ENCODE measurements at regions not wholly inside any gene's neighbourhood (a gene's known extent, or its start where the extent isn't known, plus 50 kb on each side); places are given as distances from the start of the nearest gene placed in this dataset.

DNA sequence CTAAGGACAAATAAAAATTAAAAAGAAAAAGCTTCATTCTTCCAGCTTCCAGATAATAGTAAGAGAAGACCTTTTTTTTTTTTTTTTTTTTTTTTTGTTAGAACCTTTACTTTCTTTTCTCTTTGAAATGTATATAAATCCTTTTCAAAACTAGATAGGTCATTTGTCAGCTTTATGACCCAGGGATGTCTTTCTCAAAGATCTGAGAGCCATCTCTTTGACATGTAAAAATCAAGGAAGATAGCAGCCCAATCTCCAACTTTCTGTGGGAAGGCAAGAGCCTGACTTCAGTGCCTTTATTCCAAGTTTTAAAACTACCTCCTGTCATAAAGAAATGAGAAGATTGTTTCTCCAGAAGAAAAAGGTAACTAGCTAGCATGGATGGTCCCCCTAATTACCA is 203.3 kb upstream of the LRFN5 start:
- no peak for DNase-seq

DNA sequence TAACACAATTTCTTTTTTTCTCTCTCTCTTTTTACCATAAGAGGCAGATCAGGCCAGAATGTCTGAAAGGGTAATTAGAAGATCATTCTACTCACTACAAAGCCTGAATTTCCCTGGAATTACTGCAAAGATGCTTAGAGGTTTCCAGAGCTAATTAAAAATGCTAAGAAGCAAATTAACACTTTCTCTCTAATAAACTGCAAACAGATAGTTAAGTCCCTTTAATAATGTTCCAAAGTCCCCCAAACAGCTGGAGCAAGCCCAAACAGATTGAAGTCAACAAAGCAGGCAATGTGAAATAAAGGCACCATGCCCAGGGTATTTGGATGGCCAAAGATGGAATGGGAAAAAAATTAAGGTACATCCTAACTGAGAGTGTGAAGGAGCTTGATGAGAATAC is 208.8 kb upstream of the LRFN5 start:
- no peak for DNase-seq

DNA sequence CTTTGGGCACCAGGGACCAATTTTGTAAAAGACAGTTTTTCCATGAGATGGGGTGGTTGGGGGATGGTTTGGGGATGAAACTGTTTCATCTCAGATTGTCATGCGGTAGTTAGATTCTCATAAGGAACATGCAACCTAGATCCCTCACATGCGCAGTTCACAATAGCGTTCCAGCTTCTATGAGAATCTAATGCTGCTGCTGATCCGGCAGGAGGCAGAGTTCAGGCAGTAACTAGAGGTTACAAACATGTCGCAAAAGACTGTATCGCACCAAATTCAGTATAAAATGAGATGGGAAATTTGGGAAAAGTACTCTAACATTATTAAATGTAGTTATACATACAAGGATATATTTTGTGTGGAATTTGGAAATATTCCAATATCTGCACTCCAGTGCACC is 213.2 kb upstream of the LRFN5 start:
- no peak for DNase-seq

DNA sequence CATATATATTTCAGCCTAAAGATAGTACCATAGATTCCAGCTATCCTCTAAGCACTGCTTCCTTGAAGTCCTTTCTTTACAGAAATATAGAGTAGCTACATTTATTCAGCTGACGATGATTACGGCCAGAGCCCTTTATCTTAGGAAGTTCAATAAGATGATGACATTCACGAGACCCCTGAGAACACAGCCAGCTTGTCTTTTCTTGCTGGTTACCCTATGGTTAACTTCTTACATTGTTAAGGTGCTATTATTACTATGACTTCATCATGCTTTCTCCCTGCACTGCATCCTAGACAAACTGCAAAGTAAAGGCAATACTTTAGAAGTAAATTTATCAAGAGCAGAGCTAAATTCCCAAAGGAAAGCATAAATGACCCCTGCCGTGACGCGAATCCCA is 214.4 kb upstream of the LRFN5 start:
- no peak for DNase-seq

DNA sequence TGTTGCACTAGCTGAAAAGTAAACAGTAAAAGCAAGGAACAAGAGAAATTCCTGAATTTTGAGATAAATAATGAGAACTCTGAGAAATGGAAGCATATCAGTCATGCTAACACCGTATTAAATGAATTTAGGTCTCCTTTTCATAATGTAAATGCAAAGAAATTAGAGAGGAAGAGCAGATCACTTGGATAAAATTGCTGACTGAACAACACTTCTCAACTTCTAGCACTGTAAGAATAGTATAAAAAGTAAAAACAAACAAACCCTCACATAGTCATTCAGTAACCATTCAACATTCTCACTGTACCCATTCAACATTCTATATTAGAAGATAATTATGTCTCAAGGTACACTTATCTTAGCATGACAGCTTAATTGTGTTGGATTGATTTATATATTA is 217.3 kb upstream of the LRFN5 start:
- DNase-seq: no peak

DNA sequence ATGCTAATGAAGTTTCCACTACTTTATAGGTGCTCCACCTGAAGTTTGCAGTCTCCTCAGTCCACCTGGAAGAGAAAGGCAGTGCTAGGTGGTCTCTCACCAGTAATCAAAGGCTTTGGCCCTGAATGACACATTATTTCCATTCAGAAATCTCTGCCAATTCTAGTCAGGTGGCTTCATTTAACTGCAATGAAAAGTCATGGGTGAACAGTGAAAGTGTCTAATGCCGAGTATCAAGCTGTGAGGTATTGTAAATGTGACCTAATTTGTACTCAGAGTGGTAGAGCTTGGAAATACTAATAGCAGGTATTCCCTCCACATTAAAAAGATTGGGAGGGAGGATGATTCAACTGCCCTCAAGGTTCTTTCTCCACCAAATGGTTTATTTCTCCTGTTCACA is 220.9 kb upstream of the LRFN5 start:
- DNase-seq: no peak

DNA sequence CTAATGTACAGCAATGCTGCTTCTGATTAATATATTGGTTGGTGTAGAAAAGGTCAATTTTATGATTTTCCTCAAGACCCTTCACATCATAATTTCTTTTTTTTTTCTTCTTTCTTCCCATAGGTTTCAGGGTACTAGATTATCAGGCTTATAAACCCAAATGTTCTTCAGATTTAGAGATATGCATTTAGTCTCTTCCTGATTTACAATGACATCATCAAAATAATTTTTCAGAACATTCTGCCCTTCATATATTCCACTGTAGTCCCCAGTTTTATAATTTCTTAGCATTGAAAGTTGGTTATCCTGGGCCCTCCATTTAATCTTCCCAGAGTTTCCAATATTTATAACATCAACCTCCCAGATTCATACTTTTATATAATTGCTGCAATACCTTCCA is 226.7 kb upstream of the LRFN5 start:
- DNase-seq: no peak

DNA sequence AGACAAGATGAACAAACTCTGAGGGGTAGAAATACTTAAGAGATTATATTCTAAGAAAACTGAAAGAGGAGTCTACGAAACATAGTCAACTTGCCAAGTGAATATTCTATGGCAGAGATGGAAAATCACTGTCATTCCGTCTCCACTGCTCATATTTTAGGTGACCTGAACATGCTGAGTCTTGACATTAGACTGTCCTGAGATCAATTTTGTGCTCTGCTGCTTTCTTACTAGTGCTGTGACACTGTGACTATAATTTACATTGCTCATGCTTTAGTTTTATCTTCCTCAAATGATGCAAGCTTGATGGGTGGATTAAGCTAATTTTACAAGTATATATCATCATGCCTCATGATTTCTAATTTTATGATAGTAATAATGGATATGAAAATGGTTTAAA is 228.2 kb upstream of the LRFN5 start:
- DNase-seq: no peak

DNA sequence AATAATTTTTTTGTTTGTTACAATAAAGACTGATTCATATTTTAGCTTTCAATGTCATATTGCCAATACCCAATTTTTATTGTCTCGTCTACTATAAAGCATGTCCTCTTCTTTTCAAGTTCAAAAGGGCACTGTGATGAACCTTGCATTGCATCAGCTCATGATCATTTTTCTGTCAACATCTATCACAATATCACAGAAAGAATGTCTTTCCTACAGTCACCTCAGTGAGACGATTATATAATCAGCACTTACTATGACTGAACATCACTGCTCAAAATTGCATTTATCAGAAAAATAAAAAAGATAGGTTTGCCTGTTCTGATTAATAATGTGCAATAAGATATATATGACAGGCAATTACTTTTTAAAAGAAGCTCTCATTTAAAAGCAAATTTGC is 228.7 kb upstream of the LRFN5 start:
- DNase-seq: no peak

DNA sequence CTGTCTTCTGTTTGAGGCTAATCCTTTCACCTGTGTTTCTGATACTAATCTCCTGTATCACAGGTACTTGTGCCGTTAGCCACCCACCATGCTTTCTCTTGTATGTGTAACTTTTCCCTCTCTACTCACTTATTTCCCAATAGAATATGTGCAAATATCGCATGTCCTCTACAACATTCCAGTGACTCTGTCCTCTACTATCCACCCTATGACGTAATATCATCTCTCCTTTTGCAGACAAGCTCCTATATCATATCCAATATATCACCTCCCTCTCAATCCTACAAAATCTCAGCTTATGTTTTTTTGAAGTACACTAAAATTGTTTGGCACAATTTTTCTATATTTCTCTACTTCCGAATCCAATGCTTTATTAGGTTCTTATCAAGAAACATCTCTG is 232.6 kb upstream of the LRFN5 start:
- no peak for DNase-seq

DNA sequence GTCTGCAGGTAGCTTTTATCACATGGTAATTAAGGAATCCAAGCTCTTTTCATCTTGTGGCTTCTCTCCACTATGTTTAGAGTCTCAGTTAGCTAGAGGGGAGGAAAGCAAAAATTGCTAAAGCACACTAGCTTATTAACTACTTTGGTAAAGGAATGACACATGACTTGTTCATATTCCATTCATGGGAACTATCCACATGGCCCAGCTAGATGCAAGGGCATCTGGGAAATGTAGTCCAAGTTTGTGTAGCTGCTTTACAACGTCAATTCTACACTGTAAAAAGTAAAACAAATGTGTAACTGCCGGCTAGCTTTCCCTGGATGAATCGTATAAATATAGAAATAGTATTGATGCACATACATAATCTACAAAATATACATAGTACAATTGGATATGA is 244.5 kb upstream of the LRFN5 start:
- no peak for DNase-seq

DNA sequence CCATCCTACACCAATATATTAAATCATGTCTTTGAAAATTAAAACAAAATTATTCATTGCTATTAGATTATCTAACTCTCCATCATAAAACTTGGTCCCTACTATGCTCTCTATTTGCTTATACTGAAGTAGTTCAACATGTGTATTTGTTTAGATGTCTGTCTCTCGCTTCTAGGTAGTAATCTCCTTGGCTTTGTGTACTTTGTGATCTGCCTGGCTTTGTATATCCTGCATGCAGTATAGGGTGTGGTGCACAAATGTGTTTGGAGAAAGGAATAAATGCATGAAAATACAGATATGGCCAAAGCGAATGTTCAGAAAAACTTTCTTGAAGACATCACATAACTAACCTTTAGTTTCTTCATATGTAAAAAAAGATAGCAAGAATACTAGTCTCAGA is 246.6 kb upstream of the LRFN5 start:
- DNase-seq: no peak

DNA sequence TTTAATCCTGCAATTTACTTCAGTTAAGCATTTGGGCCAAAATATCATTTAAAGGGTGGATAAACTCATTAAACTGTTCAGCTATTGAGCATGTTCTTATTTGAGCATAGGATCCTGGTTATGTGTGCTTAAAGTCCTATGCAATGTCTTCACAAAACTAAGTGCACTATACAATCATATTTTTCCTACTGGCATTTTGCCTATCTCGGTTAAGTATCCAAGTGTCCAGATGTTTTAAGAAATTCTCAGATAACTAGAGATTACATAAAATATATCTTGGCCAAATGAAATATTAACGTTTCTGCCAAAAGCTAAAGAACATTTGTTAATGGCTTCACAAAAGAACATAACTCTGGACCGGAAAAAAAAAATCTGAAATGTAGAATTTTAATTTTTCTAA is 250.8 kb upstream of the LRFN5 start:
- no peak for DNase-seq

DNA sequence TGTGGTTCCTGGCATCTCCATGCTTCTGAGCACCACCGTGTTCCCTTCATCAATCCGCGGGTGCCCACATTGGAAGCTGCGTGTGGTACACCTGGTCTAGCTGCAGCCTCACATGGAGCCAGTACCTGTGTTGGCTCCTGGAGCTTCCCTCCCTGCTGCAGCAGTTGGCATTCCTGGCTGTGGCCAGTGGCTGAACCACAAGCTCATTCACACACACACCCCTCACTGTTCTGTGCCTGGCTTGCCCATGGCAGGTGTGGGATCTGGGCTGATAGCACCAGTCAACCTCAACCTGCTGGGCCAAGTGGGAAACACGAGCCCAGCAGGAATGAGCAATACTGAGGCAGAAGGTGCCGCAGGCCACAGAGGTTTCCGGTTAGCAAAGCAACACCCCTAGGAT is 256.2 kb upstream of the LRFN5 start:
- DNase-seq: no peak

DNA sequence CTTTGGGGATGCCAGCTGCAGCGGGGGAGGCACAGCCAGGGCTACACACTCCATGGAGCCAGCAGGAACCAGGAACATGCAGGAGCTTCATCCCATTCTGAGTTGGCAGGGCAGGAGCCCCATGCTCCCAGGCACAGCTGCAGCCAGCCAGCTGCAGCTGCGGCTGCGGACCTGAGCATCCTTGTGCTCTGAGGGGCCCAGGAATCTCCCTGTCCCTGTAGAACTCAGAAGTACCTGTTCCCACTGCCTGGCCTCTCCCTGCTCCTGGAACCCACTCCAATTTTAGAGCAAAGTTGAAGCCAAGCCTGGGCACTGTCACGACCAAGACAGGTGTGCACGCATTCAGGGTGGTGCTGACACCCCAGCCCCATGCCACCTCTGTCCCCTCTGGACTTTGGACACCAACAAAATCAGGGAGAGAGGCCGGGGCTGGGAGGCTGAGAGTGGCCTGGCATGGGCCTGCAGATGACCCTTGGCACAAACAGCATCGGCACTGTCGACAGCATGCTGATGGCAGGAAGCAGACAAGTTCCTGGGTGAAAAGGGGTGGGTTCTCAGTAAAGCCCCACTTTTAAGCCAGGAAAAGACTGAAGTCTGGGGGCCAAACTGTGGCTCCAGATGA is 257.3 kb upstream of the LRFN5 start:
- DNase-seq: no peak

DNA sequence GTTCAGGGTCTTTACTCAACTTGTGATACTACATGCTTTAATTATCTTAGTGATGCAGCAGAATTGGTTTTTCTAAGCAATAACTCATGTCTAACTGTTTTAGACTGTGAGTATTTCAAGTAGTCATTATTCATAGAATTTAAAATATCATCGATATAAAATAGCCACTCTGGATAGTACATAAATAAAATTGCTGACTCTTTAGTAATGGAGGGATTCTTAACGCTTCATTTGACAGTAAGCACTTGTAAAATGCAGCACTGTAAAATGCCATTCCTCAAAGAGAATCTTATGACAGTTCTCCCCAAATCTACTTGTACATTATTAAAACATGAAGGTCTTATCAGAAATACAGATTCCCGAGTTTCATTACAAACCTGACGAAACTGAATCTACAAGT is 262.8 kb upstream of the LRFN5 start:
- DNase-seq: no peak

DNA sequence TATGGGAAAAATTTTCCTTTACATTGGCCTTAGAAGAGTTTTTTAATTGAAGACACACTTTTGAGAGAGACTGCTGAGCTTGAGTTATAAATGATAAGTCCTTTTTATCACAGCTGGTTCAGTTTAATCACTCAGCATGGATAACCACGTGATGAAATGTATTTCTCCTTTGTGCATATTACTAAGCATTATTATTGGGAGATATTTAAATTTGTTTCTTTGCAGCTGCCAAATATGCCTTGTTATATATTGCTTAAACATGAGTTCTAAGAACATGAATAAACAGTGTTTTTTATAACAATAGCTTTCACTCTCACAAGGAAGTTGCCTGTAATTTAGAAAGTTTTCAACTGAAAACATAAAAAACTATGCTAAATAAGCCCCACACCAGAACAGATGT is 293.5 kb upstream of the LRFN5 start:
- DNase-seq: no peak

DNA sequence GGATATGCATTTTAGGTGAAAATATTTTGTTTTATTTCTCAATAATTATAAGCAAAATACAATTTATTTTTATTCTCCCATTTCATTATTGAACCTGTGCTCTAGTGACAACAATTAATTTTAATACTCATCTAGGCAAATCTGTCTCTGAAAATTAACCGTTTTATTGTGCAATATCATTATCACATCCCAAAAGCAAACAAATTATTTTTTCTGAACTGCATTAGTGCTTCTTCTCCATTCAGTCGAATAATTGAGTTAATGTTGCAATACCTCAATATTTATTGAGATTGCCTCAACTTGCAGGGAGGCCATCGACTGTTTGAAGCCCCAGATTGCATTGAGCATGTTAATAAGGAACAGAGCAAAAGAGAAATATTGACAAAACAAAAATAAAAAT is 303.2 kb upstream of the LRFN5 start:
- DNase-seq: no peak

DNA sequence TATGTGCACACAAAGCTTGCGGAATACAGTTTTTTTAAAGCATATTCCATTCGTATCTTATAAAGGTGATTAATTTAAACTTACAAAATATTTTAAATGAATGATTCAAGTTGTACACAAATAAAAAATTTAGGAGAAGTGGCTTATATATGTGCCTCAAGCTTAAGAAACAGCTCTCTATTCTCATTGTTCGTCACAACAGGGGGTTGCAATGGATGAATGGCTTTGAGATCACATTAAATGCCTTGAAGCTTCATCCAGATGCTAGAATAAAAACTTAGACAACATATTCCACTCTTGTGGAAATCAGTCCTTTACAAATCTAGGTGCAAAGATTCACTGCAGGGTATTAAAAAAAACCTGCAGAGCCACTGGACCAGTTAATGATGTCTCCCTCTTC is 303.9 kb upstream of the LRFN5 start:
- peak; percentile 32 for DNase-seq

DNA sequence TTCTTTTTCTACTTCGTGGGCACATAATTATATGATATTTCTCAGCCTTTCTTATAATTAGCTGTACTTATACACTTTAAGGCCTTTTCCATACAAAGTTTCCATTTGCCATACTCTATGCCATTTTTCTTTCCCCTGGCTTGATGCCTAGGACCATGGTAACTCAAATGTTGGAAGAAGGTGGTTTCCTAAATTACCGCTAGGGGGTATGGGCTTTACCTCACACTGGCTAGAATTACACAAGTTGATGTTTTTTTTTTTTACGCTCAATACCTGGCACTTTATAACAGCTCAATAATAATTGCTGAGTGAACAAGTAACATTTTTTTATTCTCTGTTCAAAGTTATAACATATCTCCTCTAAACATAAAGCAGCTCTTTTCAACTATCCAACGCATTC is 306.8 kb upstream of the LRFN5 start:
- no peak for DNase-seq

DNA sequence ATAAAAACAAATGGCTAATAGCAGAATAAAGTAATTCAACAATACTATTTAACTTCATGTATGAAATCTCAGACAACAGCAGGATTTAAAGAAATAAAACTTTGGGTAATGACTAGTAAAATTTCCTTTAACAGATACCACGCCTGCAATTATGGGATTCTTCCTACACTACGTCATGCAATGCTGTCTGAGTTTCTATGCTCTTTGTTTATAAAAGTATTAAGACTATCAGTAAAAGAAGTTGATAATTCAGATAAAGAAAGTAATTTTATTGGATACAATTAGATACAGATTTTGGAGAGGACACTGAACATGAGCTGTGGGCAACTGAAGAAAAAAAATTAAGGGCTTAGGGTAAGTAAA is 308.4 kb upstream of the LRFN5 start:
- no peak for DNase-seq

DNA sequence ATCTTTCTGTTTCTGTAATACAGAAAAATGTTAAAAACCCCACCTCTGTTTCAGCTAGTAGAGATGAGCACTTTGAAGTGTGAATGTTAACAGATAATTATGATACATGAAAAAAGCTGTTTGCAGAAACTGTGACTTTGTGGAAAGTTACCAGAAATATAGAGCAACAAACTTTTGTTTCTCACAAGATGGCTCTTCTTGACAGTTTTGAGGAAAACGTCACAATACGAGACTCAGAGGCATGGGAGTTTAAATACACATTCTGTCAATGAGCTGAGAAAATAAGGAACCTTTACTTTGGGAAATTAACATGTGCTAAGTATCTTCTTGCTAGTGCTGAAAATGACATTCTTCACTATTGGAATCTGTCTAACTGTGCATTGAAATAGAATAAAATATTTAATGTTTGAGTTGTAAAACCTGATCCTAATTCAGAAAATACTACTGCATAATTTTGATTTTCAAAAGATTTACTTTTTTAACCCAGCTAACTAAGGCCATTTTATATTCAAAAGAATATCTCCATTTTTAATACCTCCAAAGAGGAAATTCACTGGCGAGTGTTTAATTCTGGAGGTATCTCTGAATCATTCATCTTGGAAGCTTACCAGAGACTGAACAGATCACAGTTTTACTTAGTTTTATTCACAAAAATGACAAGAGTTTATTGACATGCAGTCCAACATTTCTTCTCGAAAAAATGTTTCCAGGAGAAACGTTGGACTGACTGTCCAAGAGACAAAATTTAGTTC is 308.9 kb upstream of the LRFN5 start:
- no peak for DNase-seq

DNA sequence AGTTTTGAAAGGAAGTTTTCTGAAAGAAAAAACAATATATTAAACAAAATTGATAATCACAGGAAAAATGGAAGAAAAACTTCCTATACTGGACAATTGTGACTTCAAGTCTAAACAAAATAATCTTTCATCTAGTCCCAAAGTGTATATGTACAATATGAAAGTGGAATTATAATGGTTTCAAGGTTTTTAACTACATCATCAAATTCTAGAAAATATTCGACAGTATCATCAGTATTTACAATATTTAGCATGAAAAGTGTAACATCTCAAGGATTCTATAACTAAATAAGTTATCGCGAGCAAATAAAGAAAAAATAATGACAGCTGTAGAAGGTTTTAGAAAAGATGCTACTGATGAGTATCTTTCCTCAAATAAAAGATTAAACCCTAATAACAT is 310.9 kb upstream of the LRFN5 start:
- no peak for DNase-seq

DNA sequence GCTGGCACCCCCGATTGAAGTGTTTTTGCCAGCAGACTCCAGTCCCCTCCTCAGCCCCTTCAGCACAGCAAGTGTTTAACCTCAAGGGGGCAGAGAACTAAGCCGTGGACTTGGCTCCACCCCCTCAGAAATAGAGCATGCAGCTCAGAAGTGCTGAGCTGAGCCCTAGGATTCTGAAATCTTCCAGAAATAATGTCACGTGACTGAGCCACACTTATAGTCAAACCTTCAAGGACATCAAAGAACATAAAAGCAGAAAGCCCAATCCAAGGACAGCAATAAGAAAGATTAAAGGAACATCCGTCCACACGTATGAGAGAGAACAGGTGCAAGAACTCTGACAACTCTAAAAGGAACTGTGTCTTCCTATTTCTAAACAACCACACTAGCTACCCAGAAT is 317.7 kb upstream of the LRFN5 start:
- DNase-seq: no peak

DNA sequence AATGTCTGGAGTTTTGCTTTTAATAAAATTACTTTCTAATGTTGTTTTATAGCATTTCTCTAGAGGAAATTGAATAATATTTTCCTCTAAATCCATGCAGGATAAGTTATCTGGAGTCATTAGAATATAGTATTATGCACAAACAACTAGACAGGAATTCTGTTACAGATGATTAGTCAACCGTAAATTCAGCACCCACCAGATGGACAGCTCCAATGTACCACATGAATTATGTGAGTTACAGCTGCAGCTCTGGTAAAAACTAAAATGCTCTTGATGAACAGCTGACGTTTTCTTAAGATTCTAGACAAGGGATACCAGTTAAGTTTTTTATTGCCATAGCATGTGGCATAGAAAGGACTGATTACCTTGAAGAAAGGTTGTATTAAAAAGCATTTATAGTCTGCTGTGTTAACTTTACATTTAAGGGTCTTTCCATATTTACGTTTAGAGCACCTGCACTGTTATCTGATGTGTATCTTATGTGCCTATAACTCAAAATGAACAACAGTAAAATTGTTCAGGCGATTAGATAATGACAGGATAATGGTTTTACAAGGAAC is 321.4 kb upstream of the LRFN5 start:
- DNase-seq: peak; percentile 19
